ENCODE measurements at regions not wholly inside any gene's neighbourhood (a gene's known extent, or its start where the extent isn't known, plus 50 kb on each side); places are given as distances from the start of the nearest gene placed in this dataset.

- no peak for DNase-seq
Observed at GRCh38 chr20:4095639-4096038, 53.0 kb upstream of the SMOX start.

GRCh38 chr20:4091490-4092479 is 56.8 kb upstream of the SMOX start:
- peak; percentile 41 for DNase-seq

GRCh38 chr20:4090756-4091489 is 57.7 kb upstream of the SMOX start:
- DNase-seq: no peak

- DNase-seq: no peak
Observed at GRCh38 chr20:4089756-4090487, 58.7 kb upstream of the SMOX start.

- no peak for DNase-seq
Observed at GRCh38 chr20:4088766-4089165, 59.9 kb upstream of the SMOX start.

GRCh38 chr20:4087923-4088322 is 60.7 kb upstream of the SMOX start:
- no peak for DNase-seq

- no peak for DNase-seq
Observed at GRCh38 chr20:4086771-4087687, 61.6 kb upstream of the SMOX start.

GRCh38 chr20:4084721-4085120 is 63.9 kb upstream of the SMOX start:
- DNase-seq: no peak

- no peak for DNase-seq
Observed at GRCh38 chr20:4084096-4084495, 64.5 kb upstream of the SMOX start.

- DNase-seq: no peak
Observed at GRCh38 chr20:4083098-4083865, 65.3 kb upstream of the SMOX start.

- peak; percentile 70 for DNase-seq
Observed at GRCh38 chr20:4082406-4083097, 66.1 kb upstream of the SMOX start.

GRCh38 chr20:4081421-4081820 is 66.1 kb upstream of the RNF24 start:
- DNase-seq: no peak

GRCh38 chr20:4076671-4077070 is 61.3 kb upstream of the RNF24 start:
- no peak for DNase-seq

- DNase-seq: no peak
Observed at GRCh38 chr20:4076033-4076432, 60.7 kb upstream of the RNF24 start.

GRCh38 chr20:4074877-4075455 is 59.6 kb upstream of the RNF24 start:
- no peak for DNase-seq

- no peak for DNase-seq
Observed at GRCh38 chr20:4073852-4074741, 58.7 kb upstream of the RNF24 start.

- no peak for DNase-seq
Observed at GRCh38 chr20:4071178-4071693, 55.9 kb upstream of the RNF24 start.

- no peak for DNase-seq
Observed at GRCh38 chr20:4070323-4071177, 55.2 kb upstream of the RNF24 start.
